Esophagus muscularis mucosa (tissue), 4 donors: ENCODE measurements at regions not wholly inside any gene's neighbourhood (a gene's known extent, or its start where the extent isn't known, plus 50 kb on each side); places are given as distances from the start of the nearest gene placed in this dataset.

ENCODE experiments used
- DNase-seq: peaks from one replicate; pipeline ENCODE4 v3.0.0-alpha.2; 2017; ENCODE audit errors: extremely low spot score
- H3K27ac ChIP-seq, 4 donors: fragments of 200-600 bp; sonication (generic); replicated peaks in 1 of 4; 1 replicate in 3 of 4; 2 replicates in 1 of 4; pipeline ENCODE4 v1.5.1; 2016 to 2019; ENCODE audit warnings: mild to moderate bottlenecking in 1 of 4
- H3K27me3 ChIP-seq, 4 donors: fragments of 200-600 bp; sonication (generic); one replicate each; pipeline versions ENCODE4 v1.5.1 to v1.6.0; 2016 to 2019
- H3K36me3 ChIP-seq, 4 donors: fragments of 200-600 bp; sonication (generic); one replicate each; pipeline ENCODE4 v1.5.1; 2016 to 2019
- H3K4me1 ChIP-seq, 4 donors: fragments of 200-600 bp; sonication (generic); one replicate each; pipeline ENCODE4 v1.5.1; 2016 to 2019
- H3K4me3 ChIP-seq, 4 donors: fragments of 200-600 bp; sonication (generic); 1 replicate in 2 of 4; 2 replicates in 2 of 4; pipeline ENCODE4 v1.5.1; 2016 to 2019; ENCODE audit warnings: mild to moderate bottlenecking in 4 of 4, moderate library complexity in 1 of 4
- H3K9me3 ChIP-seq, 4 donors: fragments of 200-600 bp; sonication (generic); 1 replicate in 3 of 4; 2 replicates in 1 of 4; pipeline ENCODE4 v1.5.1; 2016 to 2019
- EP300 ChIP-seq: sonication (generic); formaldehyde crosslinking; IDR thresholded peaks from one replicate; pipeline ENCODE4 v1.6.1; 2017; ENCODE audit warnings: antibody characterized with exemption
- POLR2A ChIP-seq: fragments of 450-650 bp; IDR thresholded peaks from one replicate; pipeline ENCODE4 v1.6.1; 2017; ENCODE audit warnings: antibody characterized with exemption, moderate library complexity, mild to moderate bottlenecking, low read depth
- POLR2AphosphoS5 ChIP-seq, 2 donors: sonication (generic); formaldehyde crosslinking; IDR thresholded peaks; one replicate each; pipeline ENCODE4 v1.6.1; 2017; ENCODE audit warnings: antibody characterized with exemption in 2 of 2
- WGBS: methylation state at CpG from one replicate; pipeline ENCODE4 v1.1.5; 2018; 5-methylcytosine and 5-hydroxymethylcytosine counted together
- intact Hi-C: fragments of 100-400 bp; cut with DNase I; formaldehyde crosslinking; loops from one replicate; pipeline ENCODE4 v1.15.1; 2023
- TF ChIP-seq, protein P1 (sequence below), 3 experiments: fragments of 200-600 bp in 2 of 3; fragments of 450-650 bp in 1 of 3; sonication (generic) in 2 of 3; IDR thresholded peaks; one replicate each; pipeline ENCODE4 v1.5.1; 2017 to 2019; ENCODE audit warnings: antibody characterized with exemption in 3 of 3, mild to moderate bottlenecking in 2 of 3, moderate library complexity in 1 of 3

DNA sequence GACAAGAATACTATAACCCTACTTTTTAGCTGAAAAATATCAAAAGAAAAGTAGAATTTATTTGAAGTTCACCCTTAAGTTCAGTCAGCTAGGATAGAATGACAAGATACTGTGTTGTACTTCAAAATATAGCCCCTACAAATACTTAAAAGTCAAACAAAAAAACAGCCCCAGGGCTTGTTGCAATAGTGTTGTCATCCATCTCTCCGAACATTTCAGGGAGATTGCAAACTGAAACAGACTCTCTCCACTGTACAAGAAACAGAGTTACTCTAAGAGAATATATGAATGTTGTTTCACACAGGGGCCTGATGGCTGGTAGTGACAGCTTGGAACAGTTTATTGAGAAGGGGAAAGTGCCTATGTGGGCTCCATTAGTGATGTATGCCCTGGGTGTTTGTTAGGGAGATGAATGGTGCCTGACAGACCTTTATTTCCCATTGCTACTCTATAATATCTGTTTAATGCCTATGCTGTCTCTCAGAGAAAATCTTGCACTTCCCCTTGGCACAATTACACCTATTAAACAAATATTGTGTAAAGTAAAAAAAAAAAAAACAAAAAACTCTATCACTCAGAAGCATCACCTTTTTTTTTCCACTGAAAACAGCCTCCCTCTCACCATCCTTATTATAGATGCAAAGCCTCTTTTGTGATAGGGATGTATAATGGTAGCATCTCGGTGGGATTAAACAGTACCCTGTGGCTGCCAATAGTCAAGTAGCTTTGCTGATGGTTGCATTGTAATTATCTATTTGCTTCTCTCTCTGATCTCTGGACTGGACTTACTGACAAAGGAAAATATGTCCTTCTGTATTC is 506.3 kb upstream of the LUZP2 start:
- no peak for TF ChIP-seq POLR2A
- no peak for TF ChIP-seq POLR2AphosphoS5 (IDR thresholded peaks at IDR 0.05)
- TF ChIP-seq, protein P1, sequence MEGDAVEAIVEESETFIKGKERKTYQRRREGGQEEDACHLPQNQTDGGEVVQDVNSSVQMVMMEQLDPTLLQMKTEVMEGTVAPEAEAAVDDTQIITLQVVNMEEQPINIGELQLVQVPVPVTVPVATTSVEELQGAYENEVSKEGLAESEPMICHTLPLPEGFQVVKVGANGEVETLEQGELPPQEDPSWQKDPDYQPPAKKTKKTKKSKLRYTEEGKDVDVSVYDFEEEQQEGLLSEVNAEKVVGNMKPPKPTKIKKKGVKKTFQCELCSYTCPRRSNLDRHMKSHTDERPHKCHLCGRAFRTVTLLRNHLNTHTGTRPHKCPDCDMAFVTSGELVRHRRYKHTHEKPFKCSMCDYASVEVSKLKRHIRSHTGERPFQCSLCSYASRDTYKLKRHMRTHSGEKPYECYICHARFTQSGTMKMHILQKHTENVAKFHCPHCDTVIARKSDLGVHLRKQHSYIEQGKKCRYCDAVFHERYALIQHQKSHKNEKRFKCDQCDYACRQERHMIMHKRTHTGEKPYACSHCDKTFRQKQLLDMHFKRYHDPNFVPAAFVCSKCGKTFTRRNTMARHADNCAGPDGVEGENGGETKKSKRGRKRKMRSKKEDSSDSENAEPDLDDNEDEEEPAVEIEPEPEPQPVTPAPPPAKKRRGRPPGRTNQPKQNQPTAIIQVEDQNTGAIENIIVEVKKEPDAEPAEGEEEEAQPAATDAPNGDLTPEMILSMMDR (IDR thresholded peaks at IDR 0.05): no peak
- no peak for TF ChIP-seq EP300
- no peak overlapping the region for H3K4me3 ChIP-seq
- 81% methylated on average over 2 of the region's 2 CpGs for WGBS
- no peak overlapping the region for H3K27ac ChIP-seq
- no peaks in the 10 kb centered on the region for H3K4me1 ChIP-seq
- H3K9me3 ChIP-seq: no peaks in the 10 kb centered on the region
- H3K27me3 ChIP-seq: no peaks in the 10 kb centered on the region
- intact Hi-C loops: no loop called here
- DNase-seq: no peak
- H3K36me3 ChIP-seq: no peaks in the 10 kb centered on the region

DNA sequence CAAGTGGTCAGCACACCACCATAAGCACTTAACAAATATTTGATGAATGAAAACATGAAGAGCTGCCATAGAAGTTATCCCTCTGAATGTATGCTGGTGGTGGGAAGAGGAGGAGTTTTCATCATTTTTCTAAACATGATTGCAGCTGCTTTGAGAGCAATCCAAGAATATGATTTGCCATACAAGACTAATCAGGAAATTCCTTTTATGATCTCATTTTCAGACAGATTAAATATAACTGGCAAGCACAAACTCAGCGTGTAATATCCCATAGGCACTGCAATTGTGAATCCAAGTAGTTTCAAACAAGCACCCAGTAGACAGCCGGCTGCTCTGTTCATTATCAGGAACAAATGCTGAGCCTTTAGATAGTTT is 505.7 kb upstream of the LUZP2 start:
- Histone ChIP-seq H3K27me3 (no peaks in the 10 kb centered on the region), H3K9me3 (no peaks in the 10 kb centered on the region), H3K4me3 (no peak overlapping the region), H3K36me3 (no peaks in the 10 kb centered on the region), H3K4me1 (no peaks in the 10 kb centered on the region), H3K27ac (no peak overlapping the region)
- intact Hi-C loops: no loop called here
- WGBS: 48% methylated on average over 2 of the region's 2 CpGs
- no peak for TF ChIP-seq POLR2A
- no peak for DNase-seq

DNA sequence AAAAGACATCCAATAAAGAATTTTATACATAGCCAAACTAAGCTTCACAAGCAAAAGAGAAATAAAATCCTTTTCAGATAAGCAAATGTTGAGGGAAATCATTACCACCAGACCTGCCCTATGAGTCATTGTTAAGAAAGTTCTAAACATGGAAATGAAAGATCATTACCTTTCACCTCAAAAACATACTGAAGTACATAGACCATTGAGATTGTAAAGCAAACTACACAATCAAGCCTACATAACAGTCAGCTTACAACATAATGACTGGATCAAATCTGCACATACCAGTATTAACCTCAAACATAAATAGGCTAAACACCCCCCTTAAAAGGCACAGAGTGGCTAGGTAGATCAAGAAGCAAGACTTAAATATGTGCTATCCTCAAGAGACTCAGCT is 501.0 kb upstream of the LUZP2 start:
- TF ChIP-seq POLR2AphosphoS5 (IDR thresholded peaks at IDR 0.05): no peak
- TF ChIP-seq, protein P1 (IDR thresholded peaks at IDR 0.05): no peak
- no peak overlapping the region for H3K4me3 ChIP-seq
- no peaks in the 10 kb centered on the region for H3K36me3 ChIP-seq
- H3K9me3 ChIP-seq: peaks cover 0 to 4% (median 2%) of the 10 kb centered on the region in 4 donors
- H3K27me3 ChIP-seq: no peaks in the 10 kb centered on the region
- H3K4me1 ChIP-seq: no peaks in the 10 kb centered on the region
- DNase-seq: no peak
- intact Hi-C loops: no loop called here
- H3K27ac ChIP-seq: no peak overlapping the region

DNA sequence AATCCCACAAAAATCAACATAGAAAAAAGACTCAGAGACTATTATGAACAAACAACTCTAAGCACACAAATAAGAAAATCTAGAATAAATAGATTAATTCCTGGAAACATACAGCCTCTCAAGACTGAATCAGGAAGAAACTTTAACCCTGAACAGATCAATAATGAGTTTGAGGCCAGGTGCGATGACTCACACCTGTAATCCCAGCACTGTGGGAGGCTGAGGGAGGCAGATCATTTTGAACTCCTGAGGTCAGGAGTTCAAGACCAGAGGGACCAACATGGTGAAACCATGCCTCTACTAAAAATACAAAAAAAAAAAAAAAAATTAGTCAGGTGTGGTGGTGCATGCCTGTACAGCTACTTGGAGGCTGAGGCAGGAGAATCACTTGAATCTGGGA is 499.5 kb upstream of the LUZP2 start:
- intact Hi-C loops: no loop called here
- Histone ChIP-seq H3K36me3 (no peaks in the 10 kb centered on the region), H3K27me3 (no peaks in the 10 kb centered on the region), H3K4me1 (no peaks in the 10 kb centered on the region), H3K4me3 (no peak overlapping the region), H3K27ac (no peak overlapping the region), H3K9me3 (peaks cover 0 to 4% (median 2%) of the 10 kb centered on the region in 4 donors)
- no peak for DNase-seq
- no peak for TF ChIP-seq POLR2A
- TF ChIP-seq, protein P1 (IDR thresholded peaks at IDR 0.05): no peak
- no peak for TF ChIP-seq POLR2AphosphoS5 (IDR thresholded peaks at IDR 0.05)
- no peak for TF ChIP-seq EP300
- WGBS: 100% methylated on average over 1 of the region's 1 CpG

DNA sequence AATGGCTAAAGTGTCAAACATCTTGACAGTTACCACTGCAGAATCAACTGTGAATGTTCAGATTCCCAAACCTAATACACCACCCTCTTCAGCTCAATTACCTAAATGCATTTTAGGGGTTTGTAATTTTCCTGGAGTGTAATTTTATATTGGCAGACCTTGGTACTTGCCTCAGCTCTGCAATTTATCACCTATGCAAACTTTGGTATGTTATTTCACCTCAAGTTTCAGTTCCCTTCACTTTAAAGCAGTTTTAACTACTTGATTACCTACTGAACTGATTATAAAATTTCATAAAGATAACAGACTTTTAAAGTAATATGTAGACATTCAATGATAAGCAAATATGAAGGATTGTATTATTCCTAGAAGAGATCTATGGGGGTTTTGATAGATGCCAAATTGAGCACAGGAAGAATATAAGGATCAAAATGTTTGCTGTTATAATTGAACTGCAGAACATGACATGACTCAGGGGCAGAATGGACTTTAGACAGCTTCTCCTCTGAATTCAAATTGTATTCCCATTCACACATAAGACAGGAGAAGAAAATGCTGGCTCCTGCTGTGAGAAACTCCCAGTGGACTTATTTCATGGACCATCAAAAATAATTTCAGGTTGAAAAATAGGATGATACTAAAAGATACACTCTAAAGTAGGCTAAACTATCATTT is 491.5 kb upstream of the LUZP2 start:
- DNase-seq: no peak
- no peak overlapping the region for H3K4me3 ChIP-seq
- no peaks in the 10 kb centered on the region for H3K9me3 ChIP-seq
- no peaks in the 10 kb centered on the region for H3K36me3 ChIP-seq
- no peak overlapping the region for H3K27ac ChIP-seq
- no peaks in the 10 kb centered on the region for H3K4me1 ChIP-seq
- intact Hi-C loops: no loop called here
- no peaks in the 10 kb centered on the region for H3K27me3 ChIP-seq
- TF ChIP-seq POLR2AphosphoS5 (IDR thresholded peaks at IDR 0.05) (no peak), POLR2A (no peak), EP300 (no peak)
- TF ChIP-seq, protein P1 (IDR thresholded peaks at IDR 0.05): no peak
